NCI-H510A (cell line): ENCODE measurements at regions not wholly inside any gene's neighbourhood (a gene's known extent, or its start where the extent isn't known, plus 50 kb on each side); places are given as distances from the start of the nearest gene placed in this dataset.

Experiments used
- DNase-seq: peaks from one replicate; lab custom pipeline; 2025; lab: John Stamatoyannopoulos, UW

DNA sequence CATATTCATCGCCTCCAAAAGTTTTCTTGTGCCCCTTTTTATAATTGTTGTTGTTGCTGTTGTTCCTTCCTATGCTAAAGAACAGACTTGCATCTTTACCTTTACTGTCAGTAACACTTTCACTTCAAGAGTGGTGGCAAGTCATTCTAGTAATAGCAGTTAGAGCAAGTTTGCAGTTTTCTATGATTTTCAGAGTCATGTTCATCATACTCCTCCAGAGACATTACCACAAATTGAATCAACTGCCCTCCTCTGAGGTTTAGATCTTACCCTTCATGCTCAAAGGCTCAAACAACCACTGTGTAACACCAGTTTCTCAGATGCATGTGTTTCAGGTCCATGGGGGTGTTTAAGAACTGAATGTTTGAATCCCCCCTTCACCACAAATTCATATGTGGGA lies 763.4 kb downstream of the LRFN5 start:
- DNase-seq: no peak

DNA sequence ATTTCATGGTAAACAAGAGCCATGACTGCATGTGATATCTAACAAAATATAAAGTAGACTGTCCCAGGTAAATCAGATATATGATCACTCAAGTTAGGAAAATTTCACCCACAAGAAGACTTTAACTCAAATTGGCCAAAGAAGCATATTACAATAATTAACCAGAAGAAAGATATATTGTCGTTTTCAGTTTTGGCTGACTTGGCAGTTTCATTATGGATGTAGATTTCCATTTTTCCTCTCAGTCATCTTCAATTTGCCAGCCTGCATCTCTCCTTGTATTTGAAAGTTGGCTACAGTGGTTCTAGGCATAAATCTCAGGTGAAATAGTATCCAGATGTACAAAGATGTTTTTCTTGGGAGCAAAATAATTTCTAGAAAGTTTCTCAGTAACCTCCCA lies 761.6 kb downstream of the LRFN5 start:
- DNase-seq: no peak

DNA sequence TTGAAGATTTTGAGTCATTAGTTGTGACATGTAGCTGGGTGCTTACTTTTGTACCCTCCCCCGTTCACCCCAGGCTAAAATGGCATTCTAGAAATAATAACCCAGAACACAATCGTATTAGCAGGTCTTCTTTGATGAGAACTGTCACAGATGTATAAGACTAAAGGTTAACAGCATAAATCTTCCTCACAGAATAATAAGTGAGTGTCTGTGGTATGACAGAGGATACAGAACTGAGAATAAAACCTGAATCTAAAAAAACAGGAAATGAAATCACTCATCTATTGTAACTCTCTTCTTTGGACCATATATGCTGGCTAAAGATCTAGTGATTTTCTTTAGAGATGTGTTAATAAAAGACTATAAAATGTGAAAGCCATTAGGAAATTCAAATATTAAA lies 746.6 kb downstream of the LRFN5 start:
- no peak for DNase-seq

DNA sequence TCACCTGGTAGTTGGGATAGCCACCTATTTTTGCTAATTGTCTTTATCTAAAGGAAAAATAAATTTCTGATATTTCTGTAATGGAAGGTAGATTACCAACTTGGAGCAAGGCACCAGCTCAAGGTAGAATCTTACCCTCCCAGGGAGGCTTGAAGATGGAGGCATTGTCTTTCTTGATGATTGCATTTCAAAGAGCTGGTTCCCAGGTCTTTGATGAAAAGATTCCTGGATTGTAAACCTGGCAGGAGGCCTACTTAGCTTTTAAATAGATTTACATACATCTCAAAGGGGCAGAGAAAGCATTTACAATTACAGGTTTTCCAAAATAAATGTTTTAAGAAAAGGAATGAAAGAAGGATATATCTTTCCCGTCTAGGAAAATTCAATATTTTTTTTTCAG lies 729.2 kb downstream of the LRFN5 start:
- no peak for DNase-seq

DNA sequence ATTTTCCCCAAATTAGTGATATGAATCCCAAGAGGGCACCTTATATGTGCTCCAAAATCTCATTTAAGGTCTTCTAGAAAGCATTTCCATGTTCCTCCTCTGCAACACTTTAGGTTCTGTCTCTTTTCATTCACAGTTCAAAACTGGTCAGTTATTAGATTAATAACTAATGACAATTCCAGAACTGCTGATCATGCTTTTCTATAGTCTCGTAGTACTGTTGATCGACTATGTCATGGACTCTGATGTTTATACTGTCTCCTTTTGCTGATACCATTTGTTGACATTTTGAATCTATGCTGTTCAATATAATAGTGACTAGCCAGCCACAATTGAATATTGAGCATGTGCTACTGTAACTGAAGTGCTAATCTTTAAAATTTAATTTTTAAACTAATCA lies 728.3 kb downstream of the LRFN5 start:
- no peak for DNase-seq

DNA sequence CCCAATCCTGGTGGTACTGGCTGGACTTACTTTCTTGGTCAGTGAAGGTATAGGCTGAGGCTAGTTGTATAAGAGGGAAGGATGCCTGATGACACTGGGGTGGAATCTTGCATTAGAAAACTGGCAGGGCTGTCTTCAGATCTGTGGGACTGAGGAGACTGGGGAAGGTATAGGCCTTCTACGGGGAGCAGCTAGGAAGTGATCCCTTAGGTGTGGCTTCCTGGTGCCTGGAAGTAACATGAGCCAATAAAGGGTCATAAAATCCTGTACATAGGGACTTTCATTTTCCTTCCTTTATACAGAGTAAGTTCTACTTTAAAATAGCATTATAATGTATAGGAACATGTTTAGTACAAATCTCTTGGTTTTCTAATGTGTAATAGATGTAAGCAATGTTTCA lies 716.8 kb downstream of the LRFN5 start:
- DNase-seq: no peak

DNA sequence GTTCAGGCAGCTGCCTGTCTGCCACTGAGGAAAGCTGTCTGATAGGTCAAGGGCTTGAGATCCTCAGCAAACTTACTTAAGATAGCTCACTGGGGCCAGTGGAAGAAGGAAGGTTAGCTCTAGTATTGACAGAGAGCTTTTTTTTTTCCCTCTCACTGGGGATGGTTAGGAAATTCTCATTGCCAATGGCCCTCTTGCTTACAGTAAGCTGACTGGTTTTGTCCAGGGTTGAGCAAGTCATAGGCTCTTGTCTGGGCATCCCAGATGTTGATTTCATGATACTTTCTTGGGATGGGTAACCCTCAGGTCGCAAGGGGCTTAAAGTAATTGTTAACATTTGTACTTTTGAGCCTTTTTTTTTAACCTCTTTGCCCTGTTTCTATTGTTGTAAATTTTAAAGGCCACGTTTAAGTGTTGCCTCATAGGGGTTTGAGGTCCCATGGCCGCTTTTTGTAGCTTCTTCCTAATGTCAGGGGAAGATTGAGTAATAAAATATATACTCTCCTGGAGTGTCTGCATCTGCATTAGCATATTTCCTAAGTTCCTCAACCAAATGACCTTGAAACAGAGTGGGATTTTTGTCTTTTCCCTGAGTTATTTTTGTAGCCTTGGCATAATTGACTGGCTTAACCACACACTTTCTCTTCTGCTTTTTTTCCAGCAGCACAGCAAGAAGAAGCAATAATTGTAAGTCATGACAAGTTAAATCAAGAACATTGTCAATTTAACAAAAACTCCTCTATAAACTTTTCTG lies 716.0 kb downstream of the LRFN5 start:
- no peak for DNase-seq

DNA sequence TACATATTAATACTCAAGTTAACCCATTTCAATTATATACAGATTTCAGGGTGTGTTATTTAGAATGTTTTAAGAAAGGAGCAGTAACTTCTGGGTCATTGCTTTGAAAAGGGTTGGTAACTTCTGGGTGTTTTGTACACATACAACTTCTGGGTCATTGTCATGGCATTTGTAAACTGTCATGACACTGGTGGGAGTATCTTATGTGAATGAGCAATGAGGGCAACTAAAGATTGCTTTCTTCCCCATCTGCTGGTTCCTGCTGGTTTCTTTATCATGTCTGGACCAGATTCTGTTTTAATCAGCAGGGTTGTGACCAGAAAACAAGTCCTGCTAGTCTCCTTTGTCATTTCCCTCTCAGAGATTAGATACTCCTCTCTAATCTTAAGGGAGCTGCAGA lies 713.3 kb downstream of the LRFN5 start:
- DNase-seq: no peak

DNA sequence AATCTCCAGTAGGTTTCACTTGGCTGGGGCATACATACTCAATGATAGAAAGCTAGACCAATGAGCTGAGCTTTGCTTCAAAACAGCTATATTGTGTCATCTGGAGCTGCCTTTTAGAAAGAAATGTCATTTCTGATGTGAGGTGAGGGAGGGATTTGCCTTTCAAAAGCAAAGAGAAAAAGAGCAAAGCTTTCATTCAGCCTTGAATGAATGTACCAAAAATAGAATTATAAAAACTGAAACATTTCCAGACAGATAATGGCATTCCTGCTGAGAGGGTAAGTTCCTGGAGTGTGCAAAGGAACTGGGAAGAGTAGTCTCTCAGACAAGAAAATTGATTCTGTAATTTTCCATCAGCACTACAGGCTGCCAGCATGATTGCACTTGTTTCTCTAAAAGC lies 710.0 kb downstream of the LRFN5 start:
- DNase-seq: no peak

DNA sequence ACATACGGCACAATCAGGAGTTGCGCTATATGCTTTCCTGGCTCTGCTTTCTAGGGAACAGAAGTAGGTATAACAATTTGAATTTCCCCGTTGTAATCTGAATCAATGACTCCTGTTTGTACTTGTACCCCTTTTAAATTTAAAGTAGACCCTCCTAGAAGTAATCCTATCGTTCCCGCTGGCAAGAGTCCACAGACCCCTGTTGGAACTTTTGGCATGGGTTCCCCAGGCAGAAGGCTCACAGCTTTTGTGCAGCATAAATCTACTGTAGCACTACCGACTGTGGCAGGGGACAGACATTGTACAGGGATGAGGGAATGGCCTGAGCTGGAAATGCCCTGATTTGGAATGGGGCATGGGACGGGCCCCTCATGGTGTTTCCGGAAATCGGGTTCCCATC lies 705.2 kb downstream of the LRFN5 start:
- no peak for DNase-seq

DNA sequence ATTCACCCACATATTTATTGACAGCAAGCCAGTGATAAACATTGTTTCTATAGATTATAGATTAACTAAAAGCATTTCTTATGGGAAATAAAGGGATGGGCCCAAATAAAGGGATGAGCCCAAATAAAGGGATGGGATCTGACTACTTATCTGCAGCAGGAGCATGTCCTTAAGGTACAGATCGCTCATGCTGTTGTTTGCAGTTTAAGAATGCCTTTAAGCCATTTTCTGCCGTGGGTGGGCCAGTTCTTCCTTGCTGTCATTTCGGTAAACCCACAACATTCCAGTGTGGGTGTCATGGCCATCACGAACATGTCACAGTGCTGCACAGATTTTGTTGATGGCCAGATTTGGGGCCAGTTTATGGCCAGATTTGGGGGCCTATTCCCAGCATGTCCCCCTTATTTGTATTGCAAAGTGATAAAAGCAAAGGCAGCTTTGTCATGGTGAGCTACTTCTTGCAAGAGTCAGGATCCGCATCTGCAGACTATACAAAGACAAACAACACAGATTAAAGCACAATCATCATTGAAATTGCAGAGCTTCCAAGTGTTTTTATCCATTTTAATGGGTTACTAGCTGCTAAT lies 700.7 kb downstream of the LRFN5 start:
- DNase-seq: no peak

DNA sequence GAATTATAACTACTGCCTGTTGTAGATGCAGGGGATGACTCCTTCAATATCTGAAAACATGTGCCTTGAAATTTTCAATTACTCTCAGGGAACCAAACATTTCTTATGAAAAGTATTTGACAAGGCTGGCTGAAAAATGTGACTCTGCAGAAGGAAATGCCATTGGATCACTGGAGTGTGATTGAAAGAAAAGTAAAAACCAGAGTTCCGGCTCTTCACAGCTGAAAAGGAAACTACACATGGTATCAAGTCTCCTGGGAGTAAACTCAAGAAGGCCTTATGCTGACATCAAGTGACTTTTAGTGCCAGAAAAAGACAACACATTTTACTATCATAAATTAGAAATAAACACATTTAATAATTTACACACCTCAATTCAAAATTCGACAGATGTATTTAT lies 693.0 kb downstream of the LRFN5 start:
- DNase-seq: no peak

DNA sequence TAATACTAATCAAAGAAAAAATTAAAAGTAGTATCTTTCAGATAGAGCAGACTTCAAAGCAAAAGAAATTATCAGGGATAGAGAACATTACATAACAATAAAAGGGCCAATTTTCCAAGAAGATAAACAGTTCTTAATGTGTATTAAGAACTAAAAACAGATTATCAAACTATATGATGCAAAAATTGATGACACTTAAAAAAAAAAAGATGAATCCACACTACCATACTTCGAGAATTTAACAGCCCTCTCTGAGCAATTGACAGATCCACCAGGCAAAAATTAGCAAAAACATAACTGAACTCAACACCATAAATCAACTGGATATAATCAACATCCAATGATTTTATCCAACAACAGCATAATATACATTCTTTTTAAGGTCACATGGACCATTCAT lies 686.5 kb downstream of the LRFN5 start:
- no peak for DNase-seq

DNA sequence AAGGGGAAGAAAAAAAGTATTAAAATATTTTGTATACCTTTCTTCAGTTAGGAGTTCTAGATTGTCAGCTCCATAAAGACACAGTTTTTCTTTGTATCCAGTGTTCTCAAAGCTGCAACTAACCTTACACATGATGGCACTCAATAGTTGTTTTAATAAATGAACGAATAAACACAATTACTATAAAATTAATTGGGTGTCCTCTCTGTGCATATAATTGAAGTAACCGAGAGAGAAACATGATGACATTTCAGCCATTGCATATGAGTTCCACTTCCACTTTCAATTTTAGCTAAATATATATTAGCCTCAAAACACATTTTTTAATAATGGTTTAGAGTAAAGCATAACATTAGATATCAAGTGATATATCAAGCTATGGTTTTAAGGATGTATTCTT lies 671.2 kb downstream of the LRFN5 start:
- DNase-seq: no peak

DNA sequence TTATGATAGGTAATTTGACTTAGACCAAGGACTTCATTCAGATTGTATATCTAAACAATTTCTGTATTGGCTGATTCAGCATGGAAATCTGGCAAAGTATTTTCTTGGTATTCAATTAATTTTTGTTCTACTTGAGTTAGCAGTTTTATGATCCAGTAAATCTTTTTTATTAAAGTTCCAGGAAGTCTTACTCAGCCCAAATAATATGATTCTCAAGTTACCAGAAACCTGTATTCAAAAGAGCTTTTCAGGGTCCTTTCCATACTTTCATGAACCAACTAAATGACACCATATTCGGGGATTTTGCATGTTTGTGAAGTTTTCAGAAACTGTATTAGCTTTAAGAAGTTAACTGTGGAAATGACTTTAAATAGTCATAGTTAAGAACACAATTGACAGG lies 662.6 kb downstream of the LRFN5 start:
- no peak for DNase-seq

DNA sequence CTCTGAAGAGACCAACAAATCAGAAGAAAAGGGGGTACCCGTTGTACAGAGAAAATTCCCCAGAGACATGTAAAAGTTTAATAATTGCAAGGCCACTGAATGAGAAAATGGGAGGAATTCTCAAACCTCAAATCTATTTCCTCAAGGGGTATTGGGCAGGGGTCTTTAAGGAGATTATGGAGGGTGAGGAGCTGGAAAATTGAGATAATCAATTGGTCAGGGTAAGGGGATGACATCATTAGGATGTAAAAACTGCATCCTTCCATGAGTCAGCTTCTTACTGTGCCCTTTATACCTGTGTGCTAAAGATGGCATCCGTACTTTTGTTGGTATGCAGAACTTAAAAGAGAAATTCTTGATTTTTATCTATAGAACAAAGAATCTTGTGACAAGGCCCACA lies 641.5 kb downstream of the LRFN5 start:
- DNase-seq: no peak

DNA sequence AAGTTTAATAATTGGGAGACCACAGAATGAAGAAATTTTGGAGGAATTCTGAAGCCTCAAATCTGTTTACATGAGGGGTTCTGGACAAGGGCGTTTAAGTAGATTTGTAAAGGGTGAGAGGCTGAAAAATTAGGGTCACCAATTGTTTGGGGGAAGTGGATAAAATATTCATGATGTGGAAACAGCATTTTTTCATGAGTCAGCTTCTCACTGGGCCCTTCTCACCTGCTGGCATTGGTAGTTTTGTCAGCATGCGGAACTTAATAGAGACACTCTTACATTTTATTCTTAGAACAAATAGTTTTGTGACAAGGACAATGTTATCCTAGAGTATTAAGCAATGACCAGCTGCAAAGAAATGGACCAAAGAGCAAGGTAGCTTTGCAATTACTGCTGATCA lies 634.4 kb downstream of the LRFN5 start:
- no peak for DNase-seq

DNA sequence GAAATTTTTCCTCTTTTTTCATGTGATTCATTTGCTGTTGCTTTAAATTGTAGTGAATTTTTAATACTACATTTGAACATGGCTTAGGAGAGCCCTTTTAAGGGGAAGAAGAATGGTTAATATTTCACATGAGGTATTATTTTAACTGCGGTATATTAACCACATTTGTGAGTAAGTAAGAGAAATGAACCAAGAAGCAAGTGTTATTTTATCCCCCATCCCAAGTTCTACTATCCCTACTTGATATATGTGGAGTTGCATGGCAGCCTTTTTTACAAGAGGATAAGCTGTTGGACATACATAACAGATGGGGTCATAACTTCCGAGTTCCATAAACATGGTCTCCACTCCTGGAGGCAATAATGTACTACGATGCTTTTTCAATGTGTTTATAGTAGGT lies 623.3 kb downstream of the LRFN5 start:
- no peak for DNase-seq

DNA sequence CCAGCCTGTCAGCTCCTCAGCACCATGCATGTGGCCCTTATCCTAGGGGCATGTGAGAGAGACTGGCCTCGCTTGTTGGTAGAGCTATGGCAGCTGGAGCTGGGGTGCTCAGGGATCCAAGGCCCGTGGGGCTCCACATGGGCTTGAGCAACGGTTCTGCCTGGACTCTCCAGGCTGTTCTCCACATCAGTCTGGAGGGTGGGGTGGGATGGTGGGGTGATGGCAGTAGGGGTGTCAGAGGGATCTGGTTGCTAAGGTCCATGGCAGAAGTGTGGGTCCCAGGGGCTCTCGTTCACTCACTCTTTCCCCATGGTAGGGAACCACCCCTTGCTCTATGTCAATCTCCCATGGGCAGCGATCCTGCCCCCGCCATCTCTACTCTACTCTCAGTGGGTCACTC lies 622.6 kb downstream of the LRFN5 start:
- no peak for DNase-seq

DNA sequence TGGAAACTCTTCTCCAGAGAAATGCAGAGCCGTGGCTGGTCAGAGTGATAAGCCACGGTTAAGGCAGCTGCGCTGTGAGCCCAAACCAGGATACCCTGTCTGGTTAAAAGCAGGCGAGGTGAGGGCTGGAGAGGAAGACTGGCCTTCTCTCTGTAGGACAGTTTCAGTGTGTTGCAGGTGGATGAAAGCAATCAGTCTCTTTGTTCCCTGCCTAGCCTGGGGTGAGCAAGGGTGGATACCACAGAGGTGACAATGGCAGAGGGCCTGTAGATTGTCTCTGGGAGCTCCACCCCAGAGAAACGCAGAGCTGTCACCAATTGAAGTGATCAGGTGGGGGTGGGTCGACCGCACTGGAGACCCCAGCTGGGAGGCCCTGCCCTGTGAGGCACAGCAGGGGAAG lies 621.9 kb downstream of the LRFN5 start:
- DNase-seq: no peak

DNA sequence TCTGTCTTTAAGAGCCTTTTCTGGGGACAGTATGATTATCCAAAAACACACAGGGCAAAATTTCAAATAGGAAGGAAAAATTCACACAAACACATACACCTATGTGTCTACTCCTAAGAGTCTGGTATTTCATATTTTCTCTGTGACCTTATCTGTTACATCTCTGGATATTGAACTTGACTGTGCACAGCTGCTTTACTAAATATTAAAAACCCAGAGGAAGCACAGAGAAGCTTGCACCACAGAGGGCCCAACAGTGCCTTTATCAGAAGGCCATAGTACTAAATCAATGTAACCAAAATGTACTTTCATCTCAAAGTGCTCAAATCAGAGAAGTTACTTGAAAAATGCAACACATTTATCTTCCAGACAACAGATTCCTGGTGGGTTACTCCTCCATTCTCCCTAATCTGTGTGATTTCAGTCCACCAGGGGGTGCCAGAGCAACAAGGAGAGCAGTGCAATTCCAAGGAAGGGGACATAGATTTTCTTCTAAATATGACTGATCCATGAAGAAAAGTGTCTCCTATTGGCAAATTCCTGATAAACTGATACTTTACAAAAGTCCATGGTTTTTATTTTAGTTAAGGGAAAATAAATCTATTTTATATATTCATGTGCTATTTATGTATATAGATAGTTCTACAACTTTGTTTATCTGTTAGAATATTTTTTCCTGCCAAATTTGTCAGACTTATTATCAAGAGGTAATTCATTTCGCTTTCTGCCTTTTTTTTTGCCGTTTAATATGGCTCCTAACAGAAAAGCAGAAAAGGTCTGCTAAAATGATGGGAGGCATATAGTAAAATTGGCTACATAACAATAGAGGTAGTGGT lies 617.6 kb downstream of the LRFN5 start:
- DNase-seq: peak; percentile 44

DNA sequence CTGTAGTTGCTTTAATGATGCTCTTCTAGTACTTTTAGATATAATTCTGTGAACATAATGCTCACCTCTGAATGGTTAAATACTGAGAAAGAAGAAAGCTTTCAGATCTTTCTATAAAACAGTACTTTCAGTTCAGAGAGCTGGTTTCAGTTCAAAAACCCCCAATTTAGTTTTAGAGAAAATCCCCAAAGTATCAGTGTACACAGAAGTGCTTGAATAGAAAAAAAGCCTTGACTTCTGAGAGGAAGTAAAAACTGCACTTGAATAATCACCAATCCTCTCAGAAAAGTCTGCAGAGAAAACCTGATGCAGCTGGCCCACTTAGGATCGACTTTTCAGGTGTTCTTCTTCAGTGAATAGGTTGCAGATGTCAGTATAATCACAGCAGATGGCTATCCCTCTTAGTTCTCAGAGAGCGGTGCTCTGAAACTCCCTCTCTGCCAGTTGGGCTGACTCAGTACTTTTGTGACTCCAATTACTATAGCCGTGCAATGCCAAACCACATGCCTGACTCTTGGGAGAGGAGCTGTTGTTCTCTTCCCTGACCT lies 616.3 kb downstream of the LRFN5 start:
- DNase-seq: peak; percentile 72

DNA sequence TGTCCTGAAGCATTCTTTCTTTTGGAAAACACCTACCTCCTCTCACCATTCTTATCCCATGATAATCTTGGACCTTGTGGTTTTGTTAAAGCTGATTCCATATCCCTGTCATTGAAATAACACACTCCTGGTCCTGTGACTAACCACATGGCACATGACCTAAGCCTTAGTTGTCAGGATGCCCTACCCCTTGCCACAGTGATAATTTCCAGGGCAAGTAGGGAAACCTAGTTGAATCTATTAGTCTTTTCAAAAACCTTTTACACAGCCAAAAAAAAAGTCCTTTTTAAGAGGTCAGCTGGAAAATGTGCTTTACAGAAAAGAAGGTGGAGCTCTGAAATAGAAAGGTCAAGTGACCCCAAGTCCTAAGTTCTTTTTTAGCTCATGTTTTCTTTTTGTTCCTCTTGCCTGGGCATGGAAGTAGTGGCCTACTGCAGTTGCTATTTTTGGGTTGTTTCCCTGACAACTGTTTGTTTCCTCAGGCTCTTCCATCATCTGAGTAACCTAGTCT lies 608.4 kb downstream of the LRFN5 start:
- DNase-seq: no peak
